ENCODE measurements at regions not wholly inside any gene's neighbourhood (a gene's known extent, or its start where the extent isn't known, plus 50 kb on each side); places are given as distances from the start of the nearest gene placed in this dataset.

- TF ChIP-seq AEBP2 (tag by site-specific recombination; IDR thresholded peaks at IDR 0.05; ENCODE audit: borderline replicate concordance) (no peak), ZNF175 (tag by site-specific recombination; IDR thresholded peaks at IDR 0.05) (no peak), ZNF48 (tag by site-specific recombination; IDR thresholded peaks at IDR 0.05) (no peak), ZNF473 (tag by site-specific recombination; IDR thresholded peaks at IDR 0.05) (no peak), ZNF513 (tag by site-specific recombination; IDR thresholded peaks at IDR 0.05) (no peak), ZNF791 (tag by site-specific recombination; IDR thresholded peaks at IDR 0.05) (no peak), SCRT1 (tag by site-specific recombination; IDR thresholded peaks at IDR 0.05; ENCODE audit: borderline replicate concordance) (no peak), ZNF555 (tag by site-specific recombination; conservative IDR thresholded peaks at IDR 0.05) (no peak)
These were observed 152.8 kb downstream of the INHBB start (continued) for GRCh38 chr2:120498576-120499394.

- Histone ChIP-seq H3K4me3 (ENCODE audit: low read depth, low read length) (no peak overlapping the region), H3K36me3 (ENCODE audit: control insufficient read depth in 2 of 2, insufficient read depth in 1 of 2, low read length in 2 of 2) (no peaks in the 10 kb centered on the region), H3K27ac (ENCODE audit: extremely low read depth, low read depth, low read length) (no peak overlapping the region), H3K9me3 (ENCODE audit: control insufficient read depth, insufficient read depth, low read depth, low read length) (no peaks in the 10 kb centered on the region), H3K4me1 (ENCODE audit: control insufficient read depth, insufficient read depth, low read length) (no peaks in the 10 kb centered on the region)
- ChIA-PET CTCF (no interaction called here), POLR2A (no interaction called here)
- no peak for TF ChIP-seq ZNF677 (tag by site-specific recombination; IDR thresholded peaks at IDR 0.05)
- TF ChIP-seq ZBTB7A (tag by site-specific recombination; IDR thresholded peaks at IDR 0.05; ENCODE audit: low read depth): no peak
- no peak for TF ChIP-seq ZNF404 (tag by site-specific recombination; IDR thresholded peaks at IDR 0.05)
These were observed 154.0 kb downstream of the INHBB start for GRCh38 chr2:120499784-120500495.

GRCh38 chr2:120501591-120501990 is 155.7 kb downstream of the INHBB start:
- Histone ChIP-seq H3K9me3 (ENCODE audit: control insufficient read depth, insufficient read depth, low read depth, low read length) (no peaks in the 10 kb centered on the region), H3K27ac (ENCODE audit: extremely low read depth, low read depth, low read length) (no peak overlapping the region), H3K4me3 (ENCODE audit: low read depth, low read length) (no peak overlapping the region), H3K4me1 (ENCODE audit: control insufficient read depth, insufficient read depth, low read length) (no peaks in the 10 kb centered on the region), H3K36me3 (ENCODE audit: control insufficient read depth in 2 of 2, insufficient read depth in 1 of 2, low read length in 2 of 2) (no peaks in the 10 kb centered on the region)
- POLR2A ChIA-PET: no interaction called here
- CTCF ChIA-PET: no interaction called here
- no peak for TF ChIP-seq CTCF (tag by site-specific recombination; IDR thresholded peaks at IDR 0.05)
- no peak for TF ChIP-seq ZNF311 (tag by site-specific recombination; IDR thresholded peaks at IDR 0.05; ENCODE audit: borderline replicate concordance)
- no peak for TF ChIP-seq RBAK (tag by site-specific recombination; IDR thresholded peaks at IDR 0.05)
- no peak for TF ChIP-seq ZNF629 (tag by site-specific recombination; IDR thresholded peaks at IDR 0.05)
- no peak for TF ChIP-seq ZSCAN18 (tag by site-specific recombination; IDR thresholded peaks at IDR 0.05)
- TF ChIP-seq OVOL3 (tag by site-specific recombination; IDR thresholded peaks at IDR 0.05): no peak
- no peak for TF ChIP-seq PRDM4 (tag by site-specific recombination; IDR thresholded peaks at IDR 0.05)
- TF ChIP-seq TRIM28 (IDR thresholded peaks at IDR 0.05; ENCODE audit: borderline replicate concordance, low read length): no peak
- no peak for TF ChIP-seq ZBTB26 (tag by site-specific recombination; optimal IDR thresholded peaks at IDR 0.05)
- TF ChIP-seq ZNF776 (tag by site-specific recombination; IDR thresholded peaks at IDR 0.05; ENCODE audit: borderline replicate concordance): no peak
- TF ChIP-seq SP2 (tag by site-specific recombination; IDR thresholded peaks at IDR 0.05): no peak
